SK-N-SH (cell line): ENCODE measurements at regions not wholly inside any gene's neighbourhood (a gene's known extent, or its start where the extent isn't known, plus 50 kb on each side); places are given as distances from the start of the nearest gene placed in this dataset.

Experiments
- CTCF ChIA-PET: fragments of 300-600, 350-600 bp; formaldehyde crosslinking; extraction: SDS; loops from one replicate; lab custom pipeline; 2021; lab: Yijun Ruan, JAX
- POLR2A ChIA-PET: fragments of 350-600 bp; sonication (Branson Sonifier 250); formaldehyde crosslinking; extraction: SDS; loops from one replicate; lab custom pipeline; 2020; ENCODE audit warnings: antibody characterized with exemption, inconsistent platforms; lab: Yijun Ruan, JAX
- DNase-seq: peaks from one replicate; pipeline ENCODE4 v3.0.0; 2012
- H2AFZ ChIP-seq: fragments of 200-600 bp; sonication (generic); 2 replicates; pipeline ENCODE4 v1.8.1; 2016; ENCODE audit warnings: antibody characterized with exemption, mild to moderate bottlenecking, low read depth
- H3F3A ChIP-seq: fragments of 200-600 bp; sonication (generic); replicated peaks from 2 replicates; pipeline ENCODE3; 2016; ENCODE audit warnings: antibody characterized with exemption, mild to moderate bottlenecking; ENCODE audit not compliant: insufficient read depth
- H3K27ac ChIP-seq, 2 experiments: fragments of 200-500 bp in 1 of 2; fragments of 200-600 bp in 1 of 2; sonication (Bioruptor generic) in 1 of 2; sonication (generic), shearing (Covaris generic) in 1 of 2; 2 replicates each; pipeline versions ENCODE4 v1.5.1 to v1.6.1; 2014 to 2016; ENCODE audit warnings: low read depth in 2 of 2, inconsistent platforms in 1 of 2, low read length in 1 of 2, mild to moderate bottlenecking in 1 of 2, mixed read lengths in 1 of 2
- H3K27me3 ChIP-seq: fragments of 200-600 bp; sonication (generic), shearing (Covaris generic); 2 replicates; pipeline ENCODE4 v1.6.1; 2016; ENCODE audit warnings: mixed run types; ENCODE audit not compliant: insufficient read depth
- H3K36me3 ChIP-seq, 2 experiments: fragments of 200-500 bp in 1 of 2; fragments of 200-600 bp in 1 of 2; sonication (Bioruptor generic) in 1 of 2; sonication (generic) in 1 of 2; replicated peaks in 1 of 2; 2 replicates each; pipeline versions ENCODE3 to v1.5.1; 2014 to 2016; ENCODE audit warnings: low read length in 1 of 2, mild to moderate bottlenecking in 1 of 2; ENCODE audit not compliant: insufficient read depth in 2 of 2, control insufficient read depth in 1 of 2
- H3K4me1 ChIP-seq, 2 experiments: fragments of 200-500 bp in 1 of 2; fragments of 200-600 bp in 1 of 2; sonication (Bioruptor generic) in 1 of 2; sonication (generic), shearing (Covaris generic) in 1 of 2; 2 replicates each; pipeline versions ENCODE4 v1.5.1 to v1.6.1; 2014 to 2016; ENCODE audit warnings: low read depth in 1 of 2, low read length in 1 of 2, mixed run types in 1 of 2; ENCODE audit not compliant: insufficient read depth in 2 of 2, control insufficient read depth in 1 of 2
- H3K4me2 ChIP-seq: fragments of 200-600 bp; sonication (generic), shearing (Covaris generic); 2 replicates; pipeline ENCODE4 v1.6.1; 2017; ENCODE audit warnings: mixed run types
- H3K4me3 ChIP-seq, 2 experiments: fragments of 200-500 bp in 1 of 2; fragments of 200-600 bp in 1 of 2; sonication (Bioruptor generic) in 1 of 2; sonication (generic), shearing (Covaris generic) in 1 of 2; 2 replicates each; pipeline versions ENCODE4 v1.5.1 to v1.8.1; 2014 to 2016; ENCODE audit warnings: low read depth in 2 of 2, inconsistent platforms in 1 of 2, low read length in 1 of 2, mild to moderate bottlenecking in 1 of 2, mixed read lengths in 1 of 2, moderate library complexity in 1 of 2
- H3K79me2 ChIP-seq: fragments of 200-600 bp; sonication (generic); 2 replicates; pipeline ENCODE4 v1.8.1; 2017; ENCODE audit warnings: mild to moderate bottlenecking; ENCODE audit not compliant: insufficient read depth
- H3K9ac ChIP-seq: fragments of 200-600 bp; sonication (generic); 2 replicates; pipeline ENCODE4 v1.6.1; 2017; ENCODE audit warnings: mixed run types
- H3K9me2 ChIP-seq: fragments of 200-600 bp; sonication (generic); 2 replicates; pipeline ENCODE4 v1.6.1; 2017; ENCODE audit warnings: mixed run types
- H3K9me3 ChIP-seq: fragments of 200-600 bp; sonication (generic); 2 replicates; pipeline ENCODE4 v1.6.1; 2017; ENCODE audit warnings: mixed run types, mild to moderate bottlenecking, moderate library complexity
- H4K20me1 ChIP-seq: fragments of 200-600 bp; sonication (generic); 2 replicates; pipeline ENCODE4 v1.6.1; 2017; ENCODE audit warnings: mild to moderate bottlenecking, mixed run types; ENCODE audit not compliant: insufficient read depth
- ELF1 ChIP-seq: IDR thresholded peaks from 2 replicates; pipeline ENCODE4 v1.4.0; 2012
- EP300 ChIP-seq, 2 experiments: IDR thresholded peaks; 2 replicates each; pipeline versions ENCODE4 v1.4.0 to v1.6.1; 2012; ENCODE audit warnings: borderline replicate concordance in 1 of 2, low read depth in 1 of 2, low read length in 1 of 2
- EZH2phosphoT487 ChIP-seq: fragments of 200-600 bp; sonication (generic); IDR thresholded peaks from 2 replicates; pipeline ENCODE4 v1.6.1; 2017; ENCODE audit warnings: low read depth, mixed run types, mild to moderate bottlenecking, antibody characterized with exemption, moderate library complexity, borderline replicate concordance
- GATA2 ChIP-seq: sonication (generic); formaldehyde crosslinking; IDR thresholded peaks from 2 replicates; pipeline ENCODE4 v1.5.0; 2020; ENCODE audit warnings: mild to moderate bottlenecking, missing genetic modification reagents
- IRF3 ChIP-seq: fragments of 150-350 bp; IDR thresholded peaks from 2 replicates; pipeline ENCODE4 v1.6.1; 2016; ENCODE audit warnings: mild to moderate bottlenecking, low read depth, low read length
- JUND ChIP-seq: IDR thresholded peaks from 2 replicates; pipeline ENCODE4 v1.4.0; 2012
- MXI1 ChIP-seq: IDR thresholded peaks from 2 replicates; pipeline ENCODE4 v1.6.1; 2012; ENCODE audit warnings: mild to moderate bottlenecking, low read depth, low read length, improper control_type of control experiment
- RAD21 ChIP-seq: IDR thresholded peaks from 2 replicates; pipeline ENCODE4 v1.6.1; 2012; ENCODE audit warnings: mild to moderate bottlenecking, low read length
- RCOR1 ChIP-seq: fragments of 150-350 bp; IDR thresholded peaks from 2 replicates; pipeline ENCODE4 v1.6.1; 2017; ENCODE audit warnings: antibody characterized with exemption, low read length
- RXRA ChIP-seq: IDR thresholded peaks from 2 replicates; pipeline ENCODE4 v1.4.0; 2012; ENCODE audit warnings: low read depth, mild to moderate bottlenecking, borderline replicate concordance
- SMC3 ChIP-seq: IDR thresholded peaks from 2 replicates; pipeline ENCODE4 v1.6.1; 2012; ENCODE audit warnings: low read depth, low read length, improper control_type of control experiment
- TAF1 ChIP-seq: IDR thresholded peaks from 2 replicates; pipeline ENCODE4 v1.6.1; 2012; ENCODE audit warnings: low read depth, mild to moderate bottlenecking, low read length, moderate library complexity, borderline replicate concordance
- TEAD4 ChIP-seq: IDR thresholded peaks from 2 replicates; pipeline ENCODE4 v1.4.0; 2012; ENCODE audit warnings: mild to moderate bottlenecking, borderline replicate concordance; ENCODE audit not compliant: insufficient read depth
- USF1 ChIP-seq: IDR thresholded peaks from 2 replicates; pipeline ENCODE4 v1.4.0; 2012; ENCODE audit warnings: low read depth, borderline replicate concordance
- YY1 ChIP-seq: IDR thresholded peaks from 2 replicates; pipeline ENCODE4 v1.4.0; 2012; ENCODE audit warnings: low read depth, mild to moderate bottlenecking
- WGBS: methylation state at CpG from one replicate; pipeline ENCODE4 v1.1.6; 2017; ENCODE audit warnings: low lambda C conversion rate; 5-methylcytosine and 5-hydroxymethylcytosine counted together

- TF ChIP-seq SMC3: no peak
- no peak for TF ChIP-seq RAD21
- TF ChIP-seq RCOR1: no peak
- no peak for TF ChIP-seq JUND
- TF ChIP-seq RXRA: no peak
- TF ChIP-seq IRF3: no peak
- no peak for TF ChIP-seq YY1
- no peak for TF ChIP-seq MXI1
- CTCF ChIA-PET: no interaction called here
- Histone ChIP-seq H3K9me3 (no peaks in the 10 kb centered on the region), H3K4me2 (no peak overlapping the region), H3K27me3 (no peaks in the 10 kb centered on the region; the same call in 1 of the 2 replicates), H3K27ac (no peak overlapping the region), H4K20me1 (no peaks in the 10 kb centered on the region), H3K9me2 (no peaks in the 10 kb centered on the region), H3F3A (no peaks in the 10 kb centered on the region), H3K4me1 (no peaks in the 10 kb centered on the region; a peak in 1 of 4 replicates), H3K36me3 (no peaks in the 10 kb centered on the region), H3K9ac (no peak overlapping the region), H3K4me3 (no peak overlapping the region), H2AFZ (no peak overlapping the region), H3K79me2 (no peaks in the 10 kb centered on the region)
- POLR2A ChIA-PET: no interaction called here
- 56% methylated on average over 3 of the region's 3 CpGs for WGBS
- no peak for DNase-seq
Observed at GRCh38 chr5:171692107-171692506, 93.5 kb upstream of the SMIM23 start.

GRCh38 chr5:171692936-171693335 is 92.7 kb upstream of the SMIM23 start:
- H3K4me3 ChIP-seq: no peak overlapping the region
- no peaks in the 10 kb centered on the region for H3K79me2 ChIP-seq
- WGBS: 20% methylated on average over 4 of the region's 4 CpGs
- TF ChIP-seq SMC3 (no peak), GATA2 (no peak), USF1 (no peak), MXI1 (no peak), EZH2phosphoT487 (no peak), TAF1 (no peak), ELF1 (no peak), EP300 (IDR thresholded peaks at IDR 0.05; ENCODE audit: borderline replicate concordance in 1 of 2, low read depth in 1 of 2, low read length in 1 of 2) (no peak), TEAD4 (no peak)
- H4K20me1 ChIP-seq: no peaks in the 10 kb centered on the region
- no peak for DNase-seq
- H3K27me3 ChIP-seq: no peaks in the 10 kb centered on the region
- no peaks in the 10 kb centered on the region for H3K9me2 ChIP-seq
- H3K4me2 ChIP-seq: no peak overlapping the region
- ChIA-PET CTCF (no interaction called here), POLR2A (no interaction called here)
- no peak overlapping the region for H3K9ac ChIP-seq
- no peak overlapping the region for H3K27ac ChIP-seq
- H3F3A ChIP-seq: no peaks in the 10 kb centered on the region
- H2AFZ ChIP-seq: no peak overlapping the region
- no peaks in the 10 kb centered on the region; a peak in 1 of 4 replicates for H3K4me1 ChIP-seq
- H3K36me3 ChIP-seq: no peaks in the 10 kb centered on the region
- H3K9me3 ChIP-seq: no peaks in the 10 kb centered on the region
